Peyer's patch (tissue), 4 donors: ENCODE measurements at regions not wholly inside any gene's neighbourhood (a gene's known extent, or its start where the extent isn't known, plus 50 kb on each side); places are given as distances from the start of the nearest gene placed in this dataset.

Source experiments
- DNase-seq, 3 donors: peaks; one replicate each; pipeline ENCODE4 v3.0.0-alpha.2; 2017 to 2019
- H3K27ac ChIP-seq, 4 donors: fragments of 200-600 bp; sonication (generic); one replicate each; pipeline ENCODE4 v1.5.1; 2016 to 2019
- H3K27me3 ChIP-seq, 2 donors: fragments of 200-600 bp; sonication (generic); one replicate each; pipeline ENCODE4 v1.5.1; 2019
- H3K36me3 ChIP-seq, 3 donors: fragments of 200-600 bp; sonication (generic); one replicate each; pipeline ENCODE4 v1.5.1; 2016 to 2019
- H3K4me1 ChIP-seq, 4 donors: fragments of 200-600 bp; sonication (generic); one replicate each; pipeline ENCODE4 v1.5.1; 2016 to 2019
- H3K4me3 ChIP-seq, 4 donors: fragments of 200-600 bp; sonication (generic); 1 replicate in 3 of 4; 2 replicates in 1 of 4; pipeline ENCODE4 v1.5.1; 2016 to 2019; ENCODE audit warnings: mild to moderate bottlenecking in 1 of 4
- H3K9me3 ChIP-seq, 4 donors: fragments of 200-600 bp; sonication (generic); one replicate each; pipeline ENCODE4 v1.5.1; 2016 to 2019; ENCODE audit warnings: mild to moderate bottlenecking in 1 of 4
- POLR2A ChIP-seq, 2 donors: fragments of 450-650 bp; IDR thresholded peaks; one replicate each; pipeline ENCODE4 v1.5.1; 2017; ENCODE audit warnings: antibody characterized with exemption in 2 of 2, mild to moderate bottlenecking in 2 of 2, moderate library complexity in 2 of 2
- TF ChIP-seq, protein P1 (sequence below), 6 experiments: fragments of 450-650 bp in 4 of 6; fragments of 200-600 bp in 2 of 6; sonication (generic) in 1 of 6; IDR thresholded peaks; one replicate each; pipeline ENCODE4 v1.5.1; 2017 to 2019; ENCODE audit warnings: antibody characterized with exemption in 6 of 6, mild to moderate bottlenecking in 3 of 6, moderate library complexity in 1 of 6

DNA sequence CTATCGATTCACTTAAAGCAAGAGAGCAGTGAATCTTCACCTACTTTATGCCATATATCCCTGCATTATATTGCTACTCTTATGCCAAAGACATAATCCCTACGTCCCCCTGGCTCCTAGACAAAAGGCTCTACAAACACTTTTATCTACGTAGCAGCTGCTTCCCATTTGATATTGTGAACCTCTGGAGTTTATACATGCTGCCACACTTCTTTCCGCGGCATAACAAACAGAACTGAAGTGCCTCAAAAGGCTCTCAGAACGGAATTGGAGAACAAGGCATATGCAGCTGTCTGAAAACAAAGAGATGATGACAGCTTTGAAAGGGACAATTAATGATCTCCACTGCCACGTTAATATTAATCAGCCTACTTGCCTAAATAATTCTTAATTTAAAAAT, 985.6 kb upstream of the LRRN3 start:
- no peak overlapping the region for H3K4me3 ChIP-seq

DNA sequence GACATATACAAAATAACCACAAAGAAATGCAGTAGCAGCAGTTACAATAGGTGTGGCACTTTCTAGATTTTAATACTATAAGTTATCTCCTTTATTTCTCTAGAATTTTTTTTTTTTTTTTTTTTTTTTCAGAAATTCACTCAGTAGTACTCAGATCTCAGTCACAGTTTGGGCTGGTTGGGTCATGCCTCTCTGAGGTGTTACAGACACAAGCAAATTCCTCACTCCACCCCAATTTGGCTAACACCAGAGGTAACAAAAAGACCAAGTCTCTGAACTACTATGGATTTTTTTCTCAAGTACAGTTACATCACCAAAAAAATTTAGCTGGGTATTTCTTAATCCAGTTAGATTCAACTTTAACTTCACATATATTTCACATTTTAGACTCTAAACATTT, 985.1 kb upstream of the LRRN3 start:
- Histone ChIP-seq H3K27ac (no peak overlapping the region), H3K4me3 (no peak overlapping the region), H3K4me1 (no peaks in the 10 kb centered on the region), H3K27me3 (no peaks in the 10 kb centered on the region), H3K36me3 (no peaks in the 10 kb centered on the region), H3K9me3 (no peaks in the 10 kb centered on the region)
- TF ChIP-seq, protein P1, sequence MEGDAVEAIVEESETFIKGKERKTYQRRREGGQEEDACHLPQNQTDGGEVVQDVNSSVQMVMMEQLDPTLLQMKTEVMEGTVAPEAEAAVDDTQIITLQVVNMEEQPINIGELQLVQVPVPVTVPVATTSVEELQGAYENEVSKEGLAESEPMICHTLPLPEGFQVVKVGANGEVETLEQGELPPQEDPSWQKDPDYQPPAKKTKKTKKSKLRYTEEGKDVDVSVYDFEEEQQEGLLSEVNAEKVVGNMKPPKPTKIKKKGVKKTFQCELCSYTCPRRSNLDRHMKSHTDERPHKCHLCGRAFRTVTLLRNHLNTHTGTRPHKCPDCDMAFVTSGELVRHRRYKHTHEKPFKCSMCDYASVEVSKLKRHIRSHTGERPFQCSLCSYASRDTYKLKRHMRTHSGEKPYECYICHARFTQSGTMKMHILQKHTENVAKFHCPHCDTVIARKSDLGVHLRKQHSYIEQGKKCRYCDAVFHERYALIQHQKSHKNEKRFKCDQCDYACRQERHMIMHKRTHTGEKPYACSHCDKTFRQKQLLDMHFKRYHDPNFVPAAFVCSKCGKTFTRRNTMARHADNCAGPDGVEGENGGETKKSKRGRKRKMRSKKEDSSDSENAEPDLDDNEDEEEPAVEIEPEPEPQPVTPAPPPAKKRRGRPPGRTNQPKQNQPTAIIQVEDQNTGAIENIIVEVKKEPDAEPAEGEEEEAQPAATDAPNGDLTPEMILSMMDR (IDR thresholded peaks at IDR 0.05) = no peak
- no peak for TF ChIP-seq POLR2A (IDR thresholded peaks at IDR 0.05)
- no peak for DNase-seq

More for the DNA sequence above, 985.6 kb upstream of the LRRN3 start:
- Histone ChIP-seq H3K27me3 (no peaks in the 10 kb centered on the region), H3K9me3 (no peaks in the 10 kb centered on the region), H3K36me3 (no peaks in the 10 kb centered on the region), H3K27ac (no peak overlapping the region), H3K4me1 (no peaks in the 10 kb centered on the region)
- TF ChIP-seq, protein P1 (IDR thresholded peaks at IDR 0.05) = no peak
- TF ChIP-seq POLR2A (IDR thresholded peaks at IDR 0.05) = no peak
- DNase-seq = no peak

DNA sequence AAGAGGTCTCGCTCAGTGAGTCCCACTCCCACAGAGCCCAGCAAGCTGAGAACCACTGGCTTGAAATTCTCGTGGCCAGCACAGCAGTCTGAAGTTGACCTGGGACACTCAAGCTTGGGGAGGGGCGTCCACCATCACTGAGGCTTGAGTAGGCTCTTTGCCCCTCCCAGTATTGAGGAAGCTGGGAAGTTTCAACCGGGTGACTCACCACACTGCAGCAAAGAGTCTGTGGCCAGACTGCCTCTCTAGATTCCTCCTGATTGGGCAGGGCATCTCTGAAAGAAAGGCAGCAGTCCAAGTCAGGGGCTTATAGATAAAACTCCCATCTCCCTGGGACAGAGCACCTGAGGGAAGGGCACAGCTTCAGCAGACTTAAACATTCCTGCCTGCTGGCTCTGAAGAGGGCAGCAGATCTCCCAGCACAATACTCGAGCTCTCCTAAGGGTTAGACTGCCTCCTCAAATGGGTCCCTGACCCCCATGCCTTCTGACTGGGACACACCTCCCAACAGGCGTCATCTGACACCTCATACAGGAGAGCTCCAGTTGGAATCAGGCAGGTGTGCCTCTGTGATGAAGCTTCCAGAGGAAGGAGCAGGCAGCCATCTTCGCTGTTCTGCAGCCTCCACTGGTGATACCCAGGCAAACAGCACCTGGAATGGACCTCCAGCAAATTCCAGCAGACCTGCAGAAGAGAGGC, 970.9 kb upstream of the LRRN3 start:
- H3K4me1 ChIP-seq = no peaks in the 10 kb centered on the region
- H3K27ac ChIP-seq = no peak overlapping the region
- H3K27me3 ChIP-seq = no peaks in the 10 kb centered on the region
- DNase-seq = no peak
- H3K9me3 ChIP-seq = no peaks in the 10 kb centered on the region
- TF ChIP-seq POLR2A (IDR thresholded peaks at IDR 0.05) = no peak
- TF ChIP-seq, protein P1 (IDR thresholded peaks at IDR 0.05) = no peak
- no peaks in the 10 kb centered on the region for H3K36me3 ChIP-seq
- H3K4me3 ChIP-seq = no peak overlapping the region

DNA sequence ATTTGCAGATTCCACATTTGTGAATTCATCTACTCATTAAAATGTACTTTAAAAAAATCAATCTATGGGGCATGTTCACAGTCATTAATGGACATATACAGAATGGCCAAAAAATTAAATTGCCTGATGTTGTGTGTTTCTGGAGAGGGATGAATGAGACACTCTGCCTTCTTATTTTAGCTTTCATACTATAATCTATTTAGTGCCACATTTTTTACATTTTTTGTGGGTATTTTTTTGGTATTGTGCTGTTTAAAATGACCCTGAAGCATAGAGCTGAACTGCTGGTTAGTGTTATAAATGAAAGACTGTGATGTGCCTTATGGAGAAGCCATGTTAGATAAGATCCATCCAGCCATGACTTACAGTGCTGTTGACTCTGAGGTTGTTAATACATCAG, 961.8 kb upstream of the LRRN3 start:
- no peak for TF ChIP-seq POLR2A (IDR thresholded peaks at IDR 0.05)
- TF ChIP-seq, protein P1 (IDR thresholded peaks at IDR 0.05) = no peak
- no peaks in the 10 kb centered on the region for H3K4me1 ChIP-seq
- no peak overlapping the region for H3K27ac ChIP-seq

DNA sequence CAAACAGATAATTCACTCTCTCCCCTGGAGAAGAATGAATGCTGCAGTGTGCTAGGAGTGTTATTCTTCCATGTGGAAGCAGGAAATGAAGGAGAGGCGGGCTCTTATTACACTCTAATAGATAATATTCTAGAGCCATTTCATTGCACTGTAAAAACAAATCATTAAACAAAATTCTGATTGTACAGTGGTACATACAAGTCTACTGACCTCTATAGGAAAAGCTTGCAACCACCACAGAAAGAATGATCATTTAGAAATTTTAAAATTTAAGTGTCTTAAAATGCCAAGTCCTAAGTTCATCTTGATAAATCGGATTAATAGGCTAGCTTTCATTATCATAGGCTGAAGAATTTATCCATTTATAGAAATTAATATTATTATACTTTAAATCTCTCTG, 960.3 kb upstream of the LRRN3 start:
- Histone ChIP-seq H3K4me1 (no peaks in the 10 kb centered on the region), H3K9me3 (no peaks in the 10 kb centered on the region), H3K27ac (no peak overlapping the region), H3K4me3 (no peak overlapping the region), H3K36me3 (no peaks in the 10 kb centered on the region), H3K27me3 (no peaks in the 10 kb centered on the region)
- no peak for TF ChIP-seq POLR2A (IDR thresholded peaks at IDR 0.05)
- TF ChIP-seq, protein P1 (IDR thresholded peaks at IDR 0.05) = no peak
- DNase-seq = no peak

More for the DNA sequence above, 961.8 kb upstream of the LRRN3 start:
- Histone ChIP-seq H3K27me3 (no peaks in the 10 kb centered on the region), H3K4me3 (no peak overlapping the region), H3K36me3 (no peaks in the 10 kb centered on the region), H3K9me3 (no peaks in the 10 kb centered on the region)
- no peak for DNase-seq

DNA sequence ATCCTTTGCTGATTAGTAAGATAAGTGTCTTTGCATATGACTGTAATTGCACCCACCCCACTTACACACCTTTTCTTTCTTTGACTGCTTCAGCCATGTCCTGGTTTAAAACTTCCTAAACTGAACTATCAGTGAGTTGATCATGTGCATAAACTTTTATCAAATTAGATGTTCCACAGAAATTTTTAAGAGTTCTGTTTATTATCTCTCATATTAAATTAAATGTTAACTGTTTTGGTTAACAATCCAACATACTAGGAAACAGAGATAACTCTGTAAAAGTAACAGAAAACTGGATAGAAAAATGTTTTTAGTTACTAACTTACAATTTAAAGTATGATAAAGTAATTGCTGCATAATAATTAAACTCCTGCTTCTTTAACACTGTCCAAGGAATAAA, 959.6 kb upstream of the LRRN3 start:
- no peaks in the 10 kb centered on the region for H3K36me3 ChIP-seq
- no peaks in the 10 kb centered on the region for H3K4me1 ChIP-seq
- no peak for DNase-seq
- no peak overlapping the region for H3K27ac ChIP-seq
- H3K9me3 ChIP-seq = no peaks in the 10 kb centered on the region
- H3K4me3 ChIP-seq = no peak overlapping the region
- no peak for TF ChIP-seq POLR2A (IDR thresholded peaks at IDR 0.05)
- TF ChIP-seq, protein P1 (IDR thresholded peaks at IDR 0.05) = no peak
- H3K27me3 ChIP-seq = no peaks in the 10 kb centered on the region
